GM12878 (cell line): ENCODE measurements at regions not wholly inside any gene's neighbourhood (a gene's known extent, or its start where the extent isn't known, plus 50 kb on each side); places are given as distances from the start of the nearest gene placed in this dataset.

Experiments used
- BHLHE40 ChIP-seq, 2 experiments: fragments of 450-650 bp in 1 of 2; IDR thresholded peaks; 2 replicates each; pipeline ENCODE4 v1.6.1; 2011 to 2017; ENCODE audit warnings: low read depth in 2 of 2, borderline replicate concordance in 1 of 2, improper control_type of control experiment in 1 of 2, low read length in 1 of 2, mild to moderate bottlenecking in 1 of 2
- CREM ChIP-seq: IDR thresholded peaks from 2 replicates; pipeline ENCODE4 v1.6.1; 2014; ENCODE audit warnings: antibody characterized with exemption, low read depth
- CTCF ChIP-seq, 3 experiments: IDR thresholded peaks in 2 of 3; conservative IDR thresholded peaks in 1 of 3; 2 replicates each; pipeline ENCODE4 v1.5.1; 2011; ENCODE audit warnings: low read depth in 3 of 3, low read length in 3 of 3, mild to moderate bottlenecking in 3 of 3, control low read depth in 2 of 3, moderate library complexity in 2 of 3, inconsistent platforms in 1 of 3, mixed read lengths in 1 of 3; ENCODE audit not compliant: control insufficient read depth in 2 of 3, insufficient read depth in 1 of 3; ENCODE audit errors: extremely low read depth in 1 of 3
- MXI1 ChIP-seq: fragments of 150-350 bp; IDR thresholded peaks from 2 replicates; pipeline ENCODE4 v1.6.1; 2011; ENCODE audit warnings: low read depth, mild to moderate bottlenecking, inconsistent platforms, low read length, improper control_type of control experiment
- NFYA ChIP-seq: IDR thresholded peaks from 2 replicates; pipeline ENCODE4 v1.6.1; 2011; ENCODE audit warnings: low read depth, mild to moderate bottlenecking, low read length, improper control_type of control experiment, borderline replicate concordance
- POLR2AphosphoS5 ChIP-seq: IDR thresholded peaks from 2 replicates; pipeline ENCODE4 v1.6.1; 2011; ENCODE audit warnings: mild to moderate bottlenecking, low read length, inconsistent platforms
- PRDM15 ChIP-seq: fragments of 450-650 bp; formaldehyde crosslinking; IDR thresholded peaks from 2 replicates; pipeline ENCODE4 v1.4.0; 2020; ENCODE audit warnings: mild to moderate bottlenecking, moderate library complexity
- SP1 ChIP-seq: IDR thresholded peaks from one replicate; pipeline ENCODE4 v1.6.1; 2011; ENCODE audit warnings: low read depth, low read length

- no peak for TF ChIP-seq SP1
- no peak for TF ChIP-seq MXI1
- no peak for TF ChIP-seq CTCF (IDR thresholded peaks at IDR 0.05 in 2 of 3, conservative IDR thresholded peaks at IDR 0.05 in 1 of 3; ENCODE audit: control insufficient read depth in 2 of 3, extremely low read depth in 1 of 3, insufficient read depth in 1 of 3, low read depth in 3 of 3, low read length in 3 of 3)
- no peak for TF ChIP-seq NFYA
- no peak for TF ChIP-seq POLR2AphosphoS5
- TF ChIP-seq BHLHE40 (IDR thresholded peaks at IDR 0.05; ENCODE audit: borderline replicate concordance in 1 of 2, low read depth in 2 of 2, low read length in 1 of 2): no peak
- no peak for TF ChIP-seq PRDM15
- no peak for TF ChIP-seq CREM
These were observed 52.5 kb downstream of the GRK7 start for GRCh38 chr3:141815667-141816066.
